HG03354 (cell line): ENCODE measurements at regions not wholly inside any gene's neighbourhood (a gene's known extent, or its start where the extent isn't known, plus 50 kb on each side); places are given as distances from the start of the nearest gene placed in this dataset.

Experiments used
- ATAC-seq: cut with Tn5 transposase; IDR thresholded peaks from one replicate; pipeline ENCODE4 v1.9.1; 2021; ENCODE audit warnings: mild to moderate bottlenecking; ENCODE audit not compliant: unreplicated experiment, poor library complexity, severe bottlenecking

DNA sequence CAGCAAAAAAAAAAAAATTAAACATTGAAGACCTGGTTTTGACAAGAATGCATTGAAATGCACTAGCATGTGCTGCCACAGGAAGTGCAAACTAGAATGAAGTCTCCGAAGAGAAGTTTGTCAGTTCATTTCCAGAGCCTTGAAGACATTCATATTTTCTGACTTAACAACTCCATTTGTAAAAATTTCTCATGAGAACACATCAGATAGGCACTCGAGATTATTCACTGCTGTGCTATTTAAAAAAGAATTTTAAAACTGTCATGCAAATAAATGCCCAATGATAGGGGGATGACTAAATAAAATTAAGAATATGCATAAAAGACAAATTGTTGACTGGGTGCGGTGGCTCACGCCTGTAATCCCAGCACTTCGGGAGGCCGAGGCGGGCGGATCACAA is 394.6 kb upstream of the JARID2 start:
- ATAC-seq = no peak

DNA sequence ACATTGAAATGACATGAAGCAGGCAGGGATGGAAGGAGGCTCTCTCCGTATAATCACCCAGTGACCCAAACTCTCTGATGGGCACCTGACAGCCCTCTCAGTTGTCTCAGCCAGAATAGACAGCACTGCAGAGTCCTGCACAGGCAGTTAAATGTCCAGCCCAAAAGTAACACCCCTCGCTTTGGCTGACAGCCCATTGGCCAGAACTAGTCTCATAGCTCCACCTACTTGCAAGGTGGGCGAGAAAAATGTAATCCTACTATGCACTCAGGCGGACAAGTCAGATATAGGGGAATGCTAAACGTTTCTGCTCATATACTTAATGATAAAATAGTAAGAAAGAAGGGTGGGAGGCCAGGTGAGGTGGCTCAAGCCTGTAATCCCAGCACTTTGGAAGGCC is 393.5 kb upstream of the JARID2 start:
- ATAC-seq = no peak

DNA sequence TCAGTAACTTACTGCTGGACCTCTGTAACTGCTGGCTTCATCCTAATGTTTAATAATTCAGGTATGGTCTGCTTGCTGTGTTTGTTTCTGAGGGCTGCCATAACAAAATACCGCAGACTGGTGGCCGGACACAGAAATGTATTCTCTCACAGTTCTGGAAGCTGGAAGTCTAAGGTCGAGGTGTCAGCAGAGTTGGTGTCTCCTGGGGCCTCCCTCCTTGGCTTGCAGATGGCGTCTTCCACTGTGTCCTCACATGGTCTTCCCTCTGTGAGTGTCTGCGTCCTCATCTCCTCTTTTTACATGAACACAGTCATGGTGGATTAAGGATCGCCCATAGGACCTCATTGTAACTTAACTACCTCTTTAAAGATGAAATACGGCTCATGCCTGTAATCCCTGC is 389.7 kb upstream of the JARID2 start:
- ATAC-seq = no peak

GRCh38 chr6:14857001-14857400 is 388.9 kb upstream of the JARID2 start:
- no peak for ATAC-seq

DNA sequence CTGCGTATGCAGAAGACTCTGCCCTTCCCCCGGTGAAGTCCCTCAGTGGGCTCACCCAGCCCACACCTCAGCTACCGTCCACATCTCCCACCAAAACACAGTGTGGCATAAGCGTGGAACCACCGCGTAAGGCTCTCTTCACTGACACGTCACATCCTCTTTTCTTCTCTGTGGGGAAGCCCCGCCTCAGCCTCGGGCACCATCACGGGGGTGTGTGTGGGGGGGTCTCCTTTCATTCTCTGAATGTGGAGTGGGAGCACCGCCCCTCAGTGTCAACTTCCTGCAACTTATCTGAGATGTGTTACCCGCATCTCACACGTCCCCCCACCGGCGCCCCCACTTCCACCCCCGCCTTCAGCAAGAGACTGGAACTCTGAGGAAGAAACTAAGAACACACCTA is 388.4 kb upstream of the JARID2 start:
- no peak for ATAC-seq

DNA sequence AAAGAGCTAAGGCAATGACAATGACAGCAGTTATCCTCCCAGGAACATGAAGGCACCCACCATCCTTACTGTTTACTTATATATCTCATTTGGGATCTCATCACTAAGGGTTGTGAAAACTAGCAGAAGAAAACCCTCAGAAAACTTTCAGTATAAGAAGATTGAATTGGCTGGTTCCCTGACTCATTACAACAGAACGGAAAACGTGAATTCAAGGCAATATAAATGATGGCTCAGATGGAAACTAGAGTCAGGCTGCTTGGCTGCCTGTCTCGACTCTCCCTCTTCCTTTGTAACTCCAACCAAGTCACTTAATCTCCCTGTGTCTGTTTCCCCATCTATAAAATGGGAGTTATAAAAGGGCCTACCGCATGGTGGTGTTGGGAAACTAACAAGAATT is 387.1 kb upstream of the JARID2 start:
- ATAC-seq = no peak

DNA sequence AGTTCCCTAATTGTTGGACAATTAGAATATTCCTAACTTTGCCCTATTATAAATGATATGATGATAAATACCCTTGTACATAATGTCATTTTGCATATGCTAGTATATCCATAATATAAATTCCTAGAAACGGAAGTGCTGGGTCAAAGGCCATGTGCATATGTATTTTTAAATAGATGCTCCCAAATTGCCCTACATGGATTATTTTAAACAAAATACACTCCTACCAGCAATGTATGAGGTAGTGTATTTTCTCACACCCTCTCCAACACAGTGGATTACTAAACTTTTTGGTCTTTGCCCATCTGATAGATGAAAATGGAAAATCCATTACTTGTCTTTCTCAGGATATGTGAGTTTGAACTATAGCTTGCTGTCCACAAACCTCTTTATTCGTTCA is 385.1 kb upstream of the JARID2 start:
- no peak for ATAC-seq

GRCh38 chr6:14861491-14861943 is 384.4 kb upstream of the JARID2 start:
- no peak for ATAC-seq

DNA sequence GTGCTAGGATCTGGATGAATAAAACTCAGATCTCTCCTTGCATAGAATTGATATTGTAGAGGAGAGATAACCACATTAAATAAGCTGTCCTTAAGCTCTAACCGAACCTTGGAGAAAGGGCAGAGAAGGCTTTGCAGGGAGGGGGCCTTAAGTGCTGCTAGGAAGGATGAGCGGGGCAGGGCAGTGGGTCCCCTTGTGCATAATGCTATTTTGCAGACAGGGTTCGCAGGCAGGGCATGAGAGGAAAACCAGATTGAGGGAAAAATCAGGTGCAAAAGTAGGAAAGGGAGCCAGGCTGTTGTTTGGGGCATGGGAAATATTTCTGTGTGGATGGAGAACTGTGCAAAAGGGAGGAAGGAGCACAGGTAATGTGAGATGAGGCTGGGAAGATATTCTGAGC is 383.0 kb upstream of the JARID2 start:
- no peak for ATAC-seq

DNA sequence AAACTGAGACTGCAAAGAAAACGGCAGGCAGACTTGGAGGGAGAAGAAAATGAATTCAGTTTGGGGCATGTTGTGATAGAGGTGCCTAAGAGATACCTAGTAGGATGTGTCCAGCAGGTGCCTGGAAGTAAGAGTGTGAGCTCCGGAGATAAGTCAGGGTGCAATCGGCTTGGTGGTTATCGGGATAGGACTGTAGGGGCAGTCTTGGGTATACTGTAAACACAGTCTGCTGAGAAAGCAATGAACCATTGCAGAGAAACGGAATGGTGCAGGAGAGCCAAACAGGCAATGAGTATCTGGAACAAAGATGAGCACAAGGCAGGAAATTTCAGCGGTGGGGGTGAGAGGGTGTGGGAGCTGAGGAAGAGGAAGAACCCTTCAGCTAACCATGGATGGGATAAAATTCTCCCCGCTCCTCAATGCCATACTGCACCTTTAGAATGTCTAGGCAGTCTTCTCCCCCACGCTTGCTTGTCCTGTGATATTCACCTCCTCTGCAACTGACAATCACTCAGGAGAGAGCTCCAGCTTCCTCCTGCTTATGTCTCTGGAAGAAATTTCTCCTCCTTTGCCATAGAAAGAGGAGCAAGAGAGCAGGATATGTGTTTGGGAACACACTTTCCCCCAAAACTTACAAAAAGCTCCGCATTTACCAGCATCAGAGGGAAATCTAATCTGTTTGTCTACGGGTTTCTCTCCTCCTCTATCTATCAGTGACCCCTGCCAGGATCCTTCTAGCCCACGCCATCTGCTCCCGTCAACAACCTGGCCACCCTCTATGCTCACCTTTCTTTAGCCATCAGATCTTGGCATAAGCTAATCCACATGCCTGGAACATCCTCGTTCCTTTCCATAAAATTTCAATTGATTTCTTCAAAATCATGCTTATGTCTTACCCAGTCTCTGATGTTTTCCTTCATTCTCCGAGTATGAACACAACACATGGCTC is 381.7 kb upstream of the JARID2 start:
- no peak for ATAC-seq

- no peak for ATAC-seq
These were observed 380.3 kb upstream of the JARID2 start for GRCh38 chr6:14865531-14866100.

DNA sequence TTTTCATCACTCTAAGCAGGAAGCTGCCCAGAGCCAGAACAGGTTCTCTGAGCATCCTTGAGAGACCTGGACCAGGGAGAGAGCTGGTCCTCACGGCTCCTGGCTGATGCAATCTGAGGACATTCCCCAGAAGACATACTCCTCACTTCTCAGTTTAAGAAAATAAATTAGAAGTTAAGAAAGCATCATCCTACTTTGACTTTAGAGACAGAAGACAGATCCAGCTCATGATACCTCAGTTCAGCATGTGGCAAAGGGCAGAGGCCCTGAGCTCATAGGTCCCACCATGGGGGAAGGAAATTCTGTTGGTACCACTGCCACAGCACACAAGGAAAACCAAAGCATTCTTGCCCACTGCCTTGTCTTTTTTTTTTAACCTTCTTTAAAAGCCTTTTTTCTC is 378.1 kb upstream of the JARID2 start:
- no peak for ATAC-seq

DNA sequence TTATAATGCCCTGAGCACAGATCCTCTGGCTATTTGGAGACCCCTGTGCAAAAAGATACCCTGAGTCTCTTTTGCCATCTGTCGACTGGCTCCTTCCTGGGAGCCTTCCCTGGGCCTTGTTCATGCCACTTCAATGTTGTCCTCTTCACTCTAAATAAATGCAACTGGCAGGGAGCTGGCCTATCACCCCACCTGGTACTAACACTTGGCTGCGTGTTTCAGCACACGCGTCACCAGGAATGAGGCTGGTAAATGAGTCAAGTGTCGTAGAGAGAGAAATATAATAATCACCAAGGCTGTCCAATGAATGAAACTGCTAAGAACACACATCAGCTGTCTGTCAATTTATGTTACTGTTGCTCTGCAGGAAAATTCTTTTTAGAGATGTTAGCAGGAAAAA is 374.6 kb upstream of the JARID2 start:
- no peak for ATAC-seq

- no peak for ATAC-seq
These were observed 372.8 kb upstream of the JARID2 start for GRCh38 chr6:14873101-14873500.

DNA sequence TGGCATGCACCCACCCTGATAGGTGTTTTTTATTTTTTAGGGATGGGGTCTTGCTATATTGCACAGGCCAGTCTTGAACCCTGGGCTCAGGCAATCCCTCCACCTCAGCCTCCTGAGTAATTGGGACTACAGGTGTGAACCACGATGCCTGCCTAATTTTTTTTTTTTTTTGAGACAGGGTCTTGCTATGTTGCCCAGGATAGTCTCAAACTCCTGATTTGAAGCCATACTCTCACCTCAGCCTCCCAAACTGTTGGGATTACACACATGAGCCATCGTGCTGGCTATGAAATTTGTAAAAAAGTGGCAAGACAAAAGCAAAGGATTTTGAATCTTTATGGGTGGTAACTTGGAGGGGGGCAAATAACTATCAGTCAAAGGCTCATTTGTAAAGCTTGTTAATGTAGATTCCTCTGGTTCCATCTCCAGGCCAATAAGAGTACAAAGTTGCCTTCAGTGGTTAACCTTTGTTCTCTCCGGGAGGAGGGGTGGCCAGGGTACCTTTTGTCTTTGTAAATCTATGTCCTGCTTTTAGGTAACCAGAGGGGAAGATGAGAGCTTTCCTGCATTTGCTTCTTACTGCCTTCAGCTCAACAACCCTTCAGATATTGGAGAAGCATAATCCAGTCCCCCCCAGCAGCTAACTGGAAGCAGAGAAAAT is 372.0 kb upstream of the JARID2 start:
- ATAC-seq = no peak

- ATAC-seq = no peak
These were observed 370.8 kb upstream of the JARID2 start for GRCh38 chr6:14874975-14875480.

DNA sequence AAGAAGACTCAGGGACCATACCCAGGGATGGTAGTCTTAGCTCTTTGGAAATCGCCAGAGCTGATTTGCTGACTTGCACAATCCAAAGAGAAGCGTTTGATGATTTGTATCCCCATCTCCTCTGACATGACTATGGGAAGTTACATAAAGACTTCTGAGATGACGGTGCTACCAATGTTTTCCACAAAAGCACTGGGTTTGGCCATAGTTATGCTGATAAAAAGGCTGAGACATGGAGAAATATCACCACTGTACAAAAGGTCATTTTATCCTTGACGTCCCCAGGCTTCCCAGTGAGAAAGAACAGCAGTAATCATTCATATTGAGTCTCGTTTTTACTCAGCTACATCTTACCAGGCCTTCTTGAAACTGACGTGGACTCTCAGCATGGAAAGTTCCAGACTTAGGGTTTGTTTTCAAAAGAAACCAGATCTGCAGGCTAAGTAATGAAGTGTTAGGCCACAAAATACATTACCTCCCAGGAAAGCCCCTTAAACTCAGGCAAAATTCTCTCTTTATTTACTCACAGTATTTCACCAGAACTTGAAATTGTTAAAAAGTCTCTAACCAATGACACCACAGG is 370.3 kb upstream of the JARID2 start:
- ATAC-seq = peak; percentile 37

GRCh38 chr6:14876778-14877613 is 368.9 kb upstream of the JARID2 start:
- peak; percentile 64 for ATAC-seq

GRCh38 chr6:14877758-14878157 is 368.1 kb upstream of the JARID2 start:
- ATAC-seq = no peak
